Stimulated activated naive CD8-positive, alpha-beta T cell treated with anti-CD3 and anti-CD28 coated beads, Interleukin-15, Interleukin-2, amounts not matched to agents 100 U/mL and 50 U/mL, for 24 hours (primary cell): ENCODE measurements at regions not wholly inside any gene's neighbourhood (a gene's known extent, or its start where the extent isn't known, plus 50 kb on each side); places are given as distances from the start of the nearest gene placed in this dataset.

Experiments used
- ATAC-seq: fragments of 150-1000 bp; cut with Tn5 transposase; one replicate; pipeline ENCODE4 v1.10.0; 2021
- DNase-seq: peaks from one replicate; pipeline ENCODE4 v3.0.0; 2021

DNA sequence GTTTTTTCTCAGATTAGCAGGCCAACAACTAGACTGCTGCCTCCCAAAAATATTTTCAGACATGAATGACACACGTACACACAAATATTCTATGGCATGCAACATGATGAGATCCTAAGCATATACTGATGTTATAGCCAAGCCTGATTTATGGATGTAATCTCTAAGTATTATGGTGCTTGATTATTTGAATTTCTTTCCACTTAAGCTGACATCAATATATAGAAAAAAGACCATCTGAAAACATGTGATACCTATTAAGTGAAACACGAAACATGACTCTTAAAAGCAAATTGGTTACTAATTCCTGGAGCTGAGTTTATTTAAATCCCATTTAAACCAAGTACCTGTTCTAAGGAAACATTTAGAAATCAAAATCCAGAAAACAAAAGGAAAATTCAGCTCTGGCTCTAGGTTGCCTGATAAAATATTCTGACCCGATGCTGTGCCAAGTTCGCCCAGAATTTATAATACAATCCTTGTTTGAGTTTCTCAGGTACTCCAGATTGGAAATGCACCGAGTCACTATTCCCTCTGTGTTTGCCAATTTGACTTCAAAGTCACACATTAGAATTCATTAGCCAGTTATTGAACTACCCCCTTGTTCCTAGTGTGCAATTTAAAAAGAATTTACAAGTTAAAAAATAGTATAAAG is 548.6 kb downstream of the CSNK1G3 start:
- no peak for DNase-seq

DNA sequence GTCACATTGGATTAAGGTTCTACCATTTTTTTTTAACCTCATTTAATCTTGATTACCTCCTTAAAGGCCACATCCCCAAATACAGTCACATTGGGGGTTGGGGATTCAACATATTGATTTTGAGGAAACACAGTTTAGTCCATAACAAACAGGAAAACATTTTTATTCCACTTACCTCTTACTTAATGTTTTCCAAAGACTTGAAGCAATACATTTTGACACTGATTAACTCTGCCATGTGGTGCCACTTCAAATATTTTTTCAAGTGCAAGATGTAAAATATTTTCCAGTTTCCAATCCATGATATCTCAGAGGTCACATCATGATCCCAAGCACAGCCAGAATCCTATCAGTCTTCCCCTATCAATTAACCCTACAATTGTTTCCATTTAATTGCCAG is 548.0 kb downstream of the CSNK1G3 start:
- no peak for ATAC-seq
- no peak for DNase-seq

More for the DNA sequence above, 548.6 kb downstream of the CSNK1G3 start:
- ATAC-seq, result no peak

DNA sequence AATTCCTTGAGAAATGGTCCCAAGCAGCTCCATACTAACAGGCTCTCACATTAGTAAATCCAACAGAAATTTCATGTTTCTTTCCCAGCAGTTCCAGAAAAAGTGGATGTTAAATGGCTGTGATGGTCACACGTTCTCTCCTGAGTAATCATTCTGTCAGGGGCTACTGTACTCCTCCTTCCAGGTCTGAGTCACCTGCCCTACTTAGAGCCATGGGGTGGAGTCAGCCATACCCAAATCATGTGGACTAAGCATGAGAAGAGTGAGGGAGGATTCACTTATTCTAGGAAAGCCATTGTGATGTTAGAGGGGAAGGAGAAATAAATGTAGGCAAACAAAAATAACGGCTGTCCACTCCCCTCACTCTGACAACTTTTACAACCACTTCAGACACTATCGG is 547.2 kb downstream of the CSNK1G3 start:
- ATAC-seq (no peak), DNase-seq (no peak)

DNA sequence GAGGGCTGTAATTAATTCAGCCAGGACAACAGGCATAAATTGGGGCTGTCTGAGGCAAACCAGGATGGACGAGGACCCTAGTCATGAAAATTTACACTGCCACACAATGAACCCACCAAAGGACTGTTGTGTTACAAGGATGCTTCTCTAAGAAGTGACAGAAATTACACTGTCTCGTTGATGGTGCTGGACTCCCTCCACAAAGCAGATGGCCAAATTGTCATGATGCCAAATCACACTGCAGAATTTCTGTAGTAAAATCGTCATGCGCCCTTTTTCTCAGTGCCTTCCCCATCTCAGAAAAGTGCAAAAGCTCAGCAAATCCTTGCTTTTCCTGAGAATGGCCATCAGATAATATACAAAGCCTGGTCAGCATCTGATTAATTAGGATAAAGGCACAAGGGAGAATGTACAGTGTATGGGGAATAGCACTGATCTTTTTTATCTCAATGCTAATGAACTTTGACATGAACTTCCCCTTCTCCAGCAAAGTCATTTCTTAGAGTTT is 545.8 kb downstream of the CSNK1G3 start:
- DNase-seq, result no peak

DNA sequence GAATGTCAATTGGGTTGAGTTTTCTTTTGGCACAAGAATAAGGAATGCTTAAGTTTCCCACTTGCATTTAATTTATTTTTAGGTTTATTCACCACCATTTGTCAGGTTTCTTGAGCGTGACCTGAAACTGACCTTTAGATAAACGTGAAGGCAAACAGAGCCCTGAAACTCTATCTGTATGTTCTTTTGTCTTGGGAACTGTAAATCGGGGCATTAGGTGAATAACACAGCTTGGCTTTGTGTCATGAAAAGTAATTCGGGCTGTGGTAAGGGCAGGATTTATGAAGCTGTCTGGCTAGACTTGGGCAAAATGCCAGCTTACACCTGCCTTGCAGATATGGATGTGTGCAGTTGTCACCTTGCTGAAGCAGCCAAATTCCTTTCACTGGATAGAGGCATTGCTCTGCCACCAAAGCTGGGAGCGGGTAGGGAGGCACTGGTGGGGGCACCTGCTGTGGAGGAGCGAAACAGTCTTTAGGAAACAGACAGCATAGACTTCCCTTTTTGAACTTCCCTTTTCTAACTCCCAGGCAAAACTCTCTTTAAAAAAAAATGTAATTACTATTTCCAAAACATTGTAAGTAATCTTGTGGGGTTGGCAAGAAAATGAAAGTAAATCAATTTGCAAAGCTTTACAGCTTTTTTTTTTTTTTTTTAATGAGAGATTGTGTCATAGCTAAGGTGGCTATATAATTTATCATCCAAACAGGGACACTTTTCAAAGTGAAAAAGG is 545.2 kb downstream of the CSNK1G3 start:
- ATAC-seq (peak; percentile 62), DNase-seq (peak; percentile 7)

More for the DNA sequence above, 545.8 kb downstream of the CSNK1G3 start:
- no peak for ATAC-seq

DNA sequence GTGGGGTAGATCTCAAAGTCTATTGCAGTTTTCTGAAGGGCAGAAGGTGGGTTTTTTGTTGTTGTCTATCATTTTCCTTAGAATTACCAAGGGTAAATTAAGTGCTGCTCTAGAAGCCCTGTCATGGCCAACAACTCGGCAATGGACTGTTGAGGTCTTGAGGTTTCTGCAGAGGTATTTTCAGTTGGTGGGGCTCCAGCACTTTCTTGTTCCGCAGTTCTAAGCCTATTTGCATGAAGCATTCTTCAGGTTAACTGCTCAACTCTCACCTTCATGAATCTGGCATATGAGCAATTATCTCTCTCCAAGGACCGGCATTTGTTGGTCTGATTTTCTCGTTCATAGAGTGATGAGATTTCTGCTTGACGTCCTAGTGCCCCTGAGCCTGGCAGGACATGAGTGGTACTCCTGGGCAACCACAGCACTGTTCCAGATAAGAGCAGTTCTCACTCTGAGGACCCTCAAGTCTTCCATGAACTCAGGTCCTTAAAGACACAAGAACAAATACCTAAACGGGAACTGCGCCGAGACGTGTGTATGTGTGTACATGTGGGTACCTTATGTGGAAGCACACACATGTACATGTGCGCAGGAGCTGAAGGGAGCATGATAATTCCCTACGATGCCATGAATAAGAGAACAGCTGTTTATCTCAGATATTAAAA is 544.5 kb downstream of the CSNK1G3 start:
- no peak for DNase-seq

GRCh38 chr5:124055751-124056150 is 543.8 kb downstream of the CSNK1G3 start:
- no peak for DNase-seq

More for the DNA sequence above, 544.5 kb downstream of the CSNK1G3 start:
- ATAC-seq, result no peak

GRCh38 chr5:124054564-124054963 is 542.6 kb downstream of the CSNK1G3 start:
- no peak for DNase-seq
- no peak for ATAC-seq

More at GRCh38 chr5:124055751-124056150, 543.8 kb downstream of the CSNK1G3 start:
- no peak for ATAC-seq

DNA sequence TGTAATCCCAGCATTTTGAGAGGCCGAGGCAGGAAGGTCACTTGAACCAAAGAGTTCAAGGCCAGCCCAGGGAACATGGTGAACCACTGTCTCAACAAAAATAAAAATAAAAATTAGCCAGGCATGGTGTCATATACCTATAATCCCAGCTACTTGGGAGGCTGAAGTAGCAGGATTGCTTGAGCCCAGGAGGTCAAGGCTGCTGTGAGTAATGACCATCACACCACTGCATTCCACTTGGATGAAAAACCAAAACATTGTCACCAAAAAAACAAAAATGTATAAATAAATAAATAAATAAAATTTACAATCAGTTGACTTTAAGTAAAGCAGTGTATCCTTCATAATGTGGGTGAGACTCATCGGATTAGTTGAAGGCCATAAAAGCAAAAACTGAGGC is 541.4 kb downstream of the CSNK1G3 start:
- no peak for DNase-seq
- ATAC-seq, result no peak

- no peak for ATAC-seq
- DNase-seq, result no peak
These were observed 540.2 kb downstream of the CSNK1G3 start for GRCh38 chr5:124052201-124052600.

- DNase-seq (no peak), ATAC-seq (no peak)
These were observed 538.3 kb downstream of the CSNK1G3 start for GRCh38 chr5:124050120-124050770.

GRCh38 chr5:124045412-124045811 is 533.4 kb downstream of the CSNK1G3 start:
- no peak for DNase-seq
- no peak for ATAC-seq

- ATAC-seq, result no peak
- DNase-seq, result no peak
These were observed 532.6 kb downstream of the CSNK1G3 start for GRCh38 chr5:124044613-124045012.

GRCh38 chr5:124043456-124043855 is 531.5 kb downstream of the CSNK1G3 start:
- no peak for ATAC-seq

DNA sequence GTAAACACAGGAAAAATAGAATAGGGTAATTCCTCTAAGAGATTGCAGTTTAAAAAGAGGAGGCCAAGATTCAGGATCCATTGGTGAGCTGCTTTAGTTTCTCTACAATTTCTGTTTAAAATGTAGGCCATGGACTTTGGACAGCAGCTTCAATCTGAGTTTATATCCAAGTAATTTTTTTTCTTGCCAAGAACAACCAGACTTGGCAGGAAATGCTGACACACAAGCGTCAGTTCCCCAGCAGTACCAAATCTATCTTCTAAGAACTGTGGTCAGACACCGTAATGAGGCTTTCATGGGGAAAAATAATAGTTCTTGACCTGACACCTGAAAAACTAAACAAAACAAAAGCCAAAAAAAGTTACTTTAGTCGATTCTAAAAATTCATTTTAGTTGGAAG is 528.8 kb downstream of the CSNK1G3 start:
- DNase-seq (no peak), ATAC-seq (no peak)

More at GRCh38 chr5:124043456-124043855, 531.5 kb downstream of the CSNK1G3 start:
- no peak for DNase-seq

DNA sequence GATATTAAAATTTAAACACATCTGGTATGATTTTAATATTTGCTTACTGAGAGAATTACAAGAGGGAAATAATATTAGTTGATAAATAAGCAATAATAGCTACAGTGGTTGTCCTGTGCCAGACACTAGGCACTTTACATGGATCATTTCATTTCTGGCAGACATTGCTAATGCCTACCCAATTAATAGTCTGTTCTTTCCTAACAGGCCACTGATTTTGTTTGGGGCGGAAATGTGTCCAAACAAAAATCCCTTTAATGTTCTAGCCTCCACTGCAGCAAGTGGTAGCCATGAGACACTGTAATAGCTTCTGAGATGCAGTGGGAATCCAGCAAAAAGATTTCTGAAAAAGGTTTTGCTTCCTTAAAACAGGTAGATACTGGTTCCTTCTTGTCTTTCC is 527.4 kb downstream of the CSNK1G3 start:
- DNase-seq, result no peak
- ATAC-seq, result no peak

- no peak for ATAC-seq
- DNase-seq, result no peak
These were observed 524.8 kb downstream of the CSNK1G3 start for GRCh38 chr5:124036786-124037185.

GRCh38 chr5:124034963-124035362 is 523.0 kb downstream of the CSNK1G3 start:
- DNase-seq, result no peak
- ATAC-seq, result no peak

GRCh38 chr5:124034083-124034700 is 522.2 kb downstream of the CSNK1G3 start:
- no peak for DNase-seq
- ATAC-seq, result no peak

- no peak for ATAC-seq
These were observed 518.1 kb downstream of the CSNK1G3 start for GRCh38 chr5:124030043-124030491.

DNA sequence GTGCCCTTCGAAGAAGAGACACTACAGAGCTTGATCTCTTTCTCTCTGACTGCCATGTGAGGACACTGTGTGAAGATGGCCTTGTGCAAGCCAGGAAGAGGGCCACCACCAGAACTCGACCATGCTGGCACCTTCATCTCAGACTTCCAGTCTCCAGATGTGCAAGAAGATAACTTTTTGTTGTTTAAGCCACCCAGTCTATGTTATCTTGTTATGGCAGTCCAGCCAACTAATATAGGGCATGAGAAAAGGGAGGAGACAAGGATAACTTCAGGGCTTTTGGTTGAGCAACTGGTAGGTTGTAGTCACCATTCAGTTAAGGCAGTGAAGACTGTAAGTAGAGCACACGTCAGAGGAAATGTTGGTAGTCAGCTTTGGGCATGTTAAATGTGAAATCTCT is 515.5 kb downstream of the CSNK1G3 start:
- no peak for DNase-seq
- ATAC-seq, result no peak

More at GRCh38 chr5:124030043-124030491, 518.1 kb downstream of the CSNK1G3 start:
- no peak for DNase-seq
